Right renal cortex interstitium (tissue), 3 donors: ENCODE measurements at regions not wholly inside any gene's neighbourhood (a gene's known extent, or its start where the extent isn't known, plus 50 kb on each side); places are given as distances from the start of the nearest gene placed in this dataset.

Source experiments
- DNase-seq, 3 donors: peaks; one replicate each; pipeline ENCODE4 v3.0.0-alpha.2; 2013; ENCODE audit warnings: low read depth in 3 of 3, low spot score in 2 of 3

DNA sequence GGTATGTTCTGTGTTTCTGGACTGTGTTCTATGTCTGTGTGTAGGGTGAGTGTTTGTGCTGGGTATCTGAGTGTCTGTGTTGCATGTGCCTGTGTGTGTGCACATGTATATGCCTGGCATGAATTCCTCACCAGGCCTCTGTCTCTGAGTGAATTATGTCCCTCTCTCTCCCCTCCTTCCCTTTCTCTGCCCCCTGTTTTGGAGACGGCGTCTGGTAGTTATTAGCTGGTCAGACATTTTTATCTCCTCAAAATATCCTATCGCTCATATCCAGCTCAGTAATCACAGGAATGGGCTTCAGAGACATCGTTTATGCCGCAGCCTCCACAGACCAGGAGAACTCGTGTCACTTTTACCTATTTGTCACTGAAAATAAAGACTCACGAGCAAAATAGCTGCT is 483.2 kb upstream of the BRINP1 start:
- no peak for DNase-seq

DNA sequence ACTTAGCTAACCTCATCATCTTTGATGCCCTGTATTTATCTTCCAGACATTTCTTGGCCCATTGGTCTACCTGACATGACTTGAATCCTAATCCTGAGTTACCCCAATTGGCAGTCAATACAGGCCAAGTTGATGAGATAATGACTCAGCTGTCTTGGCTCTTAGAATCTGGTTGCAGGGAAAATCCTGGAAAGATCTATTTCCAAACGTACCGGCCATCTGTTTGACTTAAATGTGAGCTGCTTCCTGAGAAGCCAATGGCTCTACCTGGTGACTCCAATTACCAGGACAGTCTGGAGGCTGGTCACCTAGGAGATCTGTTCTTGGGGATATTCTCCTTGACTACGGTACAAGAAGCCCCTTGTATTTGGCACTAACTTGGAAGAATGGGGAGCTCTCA is 475.2 kb upstream of the BRINP1 start:
- DNase-seq, result no peak

DNA sequence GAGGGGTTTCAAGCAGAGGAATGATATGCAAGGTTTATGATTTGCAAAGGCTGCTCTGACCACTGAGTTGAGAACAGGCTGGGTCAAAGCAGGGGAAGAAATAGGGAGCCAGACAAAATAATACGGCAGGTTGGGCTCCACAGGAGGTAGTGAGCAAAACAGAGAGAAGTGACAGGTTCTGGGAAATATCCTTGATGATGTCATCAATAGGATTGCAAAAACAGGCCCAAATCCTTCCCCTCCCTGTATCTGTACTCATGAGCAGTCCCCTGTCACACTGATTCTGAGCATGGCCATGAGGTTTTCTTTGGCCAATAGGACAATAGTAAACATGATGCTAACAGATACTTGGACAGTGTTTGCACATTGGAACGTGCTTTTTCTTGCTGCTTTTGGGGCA is 471.8 kb upstream of the BRINP1 start:
- DNase-seq, result no peak

DNA sequence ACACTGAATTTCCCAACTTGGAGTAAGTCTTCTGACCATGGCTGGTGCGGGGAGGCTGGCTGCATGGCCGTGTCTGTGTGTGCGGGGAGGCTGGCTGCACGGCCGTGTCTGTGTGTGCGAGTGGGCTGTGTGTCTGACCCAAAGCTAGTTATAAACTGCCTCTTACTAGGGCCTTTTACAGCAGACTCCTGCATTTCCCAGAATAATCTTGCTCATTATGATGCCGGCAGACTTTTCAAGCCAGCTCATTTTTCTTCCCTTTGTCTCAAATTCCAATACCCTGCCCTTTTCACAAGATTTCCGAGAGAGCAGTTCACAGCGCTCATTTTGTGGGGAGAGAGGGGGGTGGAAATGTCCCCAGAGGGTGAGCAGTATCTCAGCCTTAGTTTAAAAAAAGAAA is 470.7 kb upstream of the BRINP1 start:
- no peak for DNase-seq

DNA sequence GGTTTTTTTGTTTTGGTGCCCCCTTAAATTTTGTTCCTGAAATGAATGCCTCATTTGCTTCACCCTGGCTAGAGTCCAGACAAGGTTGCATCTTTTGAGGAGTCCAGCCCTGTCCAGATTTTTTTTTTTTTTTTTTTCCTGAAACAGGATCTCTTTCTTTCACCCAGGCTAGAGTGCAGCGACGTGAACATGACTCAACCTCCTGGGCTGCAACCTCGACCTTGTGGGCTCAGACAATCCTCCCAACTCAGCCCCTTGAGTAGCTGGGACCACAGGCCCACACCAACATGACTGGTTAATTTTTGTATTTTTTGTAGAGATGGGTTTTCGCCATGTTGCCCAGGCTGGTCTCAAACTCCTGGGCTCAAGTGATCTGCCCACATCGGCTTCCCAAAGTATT is 469.0 kb upstream of the BRINP1 start:
- no peak for DNase-seq

DNA sequence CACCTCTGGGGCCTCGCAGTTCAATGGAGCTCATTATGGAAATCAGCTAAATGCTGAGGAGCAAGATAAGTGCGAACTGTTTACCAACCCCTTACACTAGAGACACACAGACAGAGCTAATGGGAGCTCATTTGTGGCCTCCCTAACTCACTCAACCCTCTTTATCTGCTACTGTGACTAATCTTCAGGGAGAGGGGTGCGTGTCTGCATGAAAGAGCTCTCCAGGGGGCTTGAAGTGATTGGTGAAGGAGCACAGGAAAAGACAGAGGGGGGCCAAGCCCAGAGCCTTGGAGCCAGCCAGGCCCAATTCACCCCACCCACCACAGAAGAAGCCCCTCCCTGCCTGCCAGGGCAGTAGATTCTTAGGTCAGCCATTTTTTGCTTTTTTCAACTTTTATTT is 466.8 kb upstream of the BRINP1 start:
- DNase-seq, result no peak

DNA sequence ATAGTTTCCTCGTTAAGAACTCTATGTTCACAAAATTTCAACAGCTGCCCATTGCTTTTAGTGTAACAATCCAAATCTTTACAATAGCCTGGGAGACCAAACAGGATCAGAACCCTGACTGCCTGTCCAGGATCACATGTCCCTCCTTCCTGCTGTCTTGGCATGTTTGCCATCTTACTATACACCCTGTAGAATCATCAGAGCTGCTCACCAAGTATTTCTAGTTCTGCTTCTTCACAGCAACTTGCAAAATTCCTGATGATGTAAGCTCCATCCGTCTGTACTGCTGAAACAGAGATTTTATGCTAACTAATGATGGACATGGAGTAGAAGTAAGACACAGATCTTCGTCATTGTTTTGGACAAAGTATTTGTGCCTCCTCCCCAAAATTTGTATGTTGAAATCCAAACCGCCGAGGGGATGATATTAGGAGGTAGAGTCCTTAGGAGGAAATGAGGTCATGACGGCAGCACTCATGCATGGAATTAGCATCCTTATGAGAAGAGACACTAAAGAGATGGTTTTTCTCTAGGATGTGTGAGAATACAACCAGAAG is 464.9 kb upstream of the BRINP1 start:
- no peak for DNase-seq

DNA sequence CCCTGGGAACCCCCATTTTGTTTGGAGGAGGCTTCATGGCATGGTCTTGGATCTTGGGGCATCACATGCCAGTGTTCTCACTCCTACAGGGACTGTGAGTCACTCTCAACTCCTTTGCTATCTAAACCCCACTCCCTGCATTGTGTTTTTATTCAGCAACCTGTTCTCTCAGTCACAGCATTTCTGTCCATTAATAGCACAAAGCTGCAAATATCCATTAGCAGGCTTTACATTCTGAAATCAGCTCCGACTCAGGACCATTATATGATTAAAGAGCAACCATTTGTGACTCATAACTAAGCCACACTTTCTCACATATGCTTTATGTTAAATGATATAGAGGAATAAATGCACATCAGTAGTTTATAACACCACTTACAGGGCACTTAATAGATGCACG is 462.1 kb upstream of the BRINP1 start:
- no peak for DNase-seq

DNA sequence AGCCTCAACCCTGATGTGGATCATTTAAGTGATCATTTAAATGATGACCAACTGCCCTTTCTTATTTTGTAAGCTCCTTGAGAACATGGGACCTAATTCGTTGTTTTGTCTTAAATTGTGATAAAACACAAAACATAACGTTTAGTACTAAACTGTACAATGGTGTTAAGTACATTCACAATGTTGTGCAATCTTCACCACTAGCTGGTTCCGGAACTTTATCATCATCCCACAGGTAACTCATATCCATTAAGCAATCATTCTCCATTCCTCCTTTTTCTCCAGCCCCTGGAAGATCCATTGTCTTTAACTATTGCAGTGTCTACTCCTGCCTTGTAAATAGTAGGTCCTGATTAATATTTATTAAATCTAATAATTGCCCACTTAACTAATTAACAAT is 460.5 kb upstream of the BRINP1 start:
- DNase-seq, result no peak

DNA sequence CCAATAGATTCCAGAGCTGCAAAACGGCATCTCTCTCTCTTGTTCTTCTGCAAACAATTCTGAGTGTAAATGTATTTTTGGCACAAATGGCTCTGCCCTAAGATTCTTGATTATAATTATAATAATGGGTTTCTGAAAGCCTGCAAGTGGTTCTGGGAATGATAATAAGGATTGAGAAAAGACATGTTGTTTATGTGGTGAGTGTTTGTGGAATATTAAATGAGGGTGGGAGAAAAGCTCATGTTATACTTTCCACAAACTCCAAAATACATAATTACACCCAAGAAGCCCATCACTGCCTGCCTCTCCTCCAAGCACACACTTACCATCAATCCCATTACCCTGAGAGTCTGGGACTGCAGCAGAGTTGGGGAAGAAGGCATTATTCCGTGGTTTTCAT is 460.0 kb upstream of the BRINP1 start:
- DNase-seq, result no peak

DNA sequence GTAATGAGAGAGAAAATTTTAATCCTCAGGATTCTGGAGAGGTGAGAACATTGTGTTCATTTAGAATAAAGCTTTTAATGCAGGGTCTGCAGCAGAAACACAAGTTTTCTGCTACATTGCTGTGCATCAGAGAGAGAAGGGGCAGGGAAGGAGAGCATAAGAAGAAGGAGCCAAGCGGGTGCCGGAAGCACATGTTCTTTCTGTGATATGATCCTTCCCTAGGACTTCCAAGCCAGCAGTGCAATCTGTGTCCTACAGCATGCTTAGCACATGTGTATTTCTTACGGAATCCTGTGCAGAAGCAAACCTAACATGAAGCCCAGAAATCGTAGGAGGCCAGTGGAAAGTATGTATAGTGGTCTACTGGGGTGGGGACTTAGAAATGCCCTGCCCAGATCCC is 458.3 kb upstream of the BRINP1 start:
- no peak for DNase-seq

DNA sequence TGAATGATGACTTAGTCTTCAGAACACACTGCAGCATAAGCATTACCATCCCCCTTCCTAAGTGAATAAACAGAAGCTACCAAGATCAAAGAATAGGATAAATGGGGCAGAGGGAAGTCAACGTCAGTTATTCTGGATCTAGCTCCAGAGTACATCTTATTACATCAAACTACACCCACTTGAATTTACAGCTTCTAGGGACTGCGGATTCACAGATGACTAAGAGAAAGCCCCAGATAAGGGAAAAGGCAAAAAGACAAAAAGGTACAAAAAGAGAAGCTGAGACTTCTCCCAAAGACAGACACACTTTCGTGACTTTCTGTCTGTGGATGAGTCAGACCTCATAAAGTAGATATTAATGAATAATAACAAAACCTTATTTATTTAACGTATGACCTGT is 457.9 kb upstream of the BRINP1 start:
- DNase-seq, result no peak

DNA sequence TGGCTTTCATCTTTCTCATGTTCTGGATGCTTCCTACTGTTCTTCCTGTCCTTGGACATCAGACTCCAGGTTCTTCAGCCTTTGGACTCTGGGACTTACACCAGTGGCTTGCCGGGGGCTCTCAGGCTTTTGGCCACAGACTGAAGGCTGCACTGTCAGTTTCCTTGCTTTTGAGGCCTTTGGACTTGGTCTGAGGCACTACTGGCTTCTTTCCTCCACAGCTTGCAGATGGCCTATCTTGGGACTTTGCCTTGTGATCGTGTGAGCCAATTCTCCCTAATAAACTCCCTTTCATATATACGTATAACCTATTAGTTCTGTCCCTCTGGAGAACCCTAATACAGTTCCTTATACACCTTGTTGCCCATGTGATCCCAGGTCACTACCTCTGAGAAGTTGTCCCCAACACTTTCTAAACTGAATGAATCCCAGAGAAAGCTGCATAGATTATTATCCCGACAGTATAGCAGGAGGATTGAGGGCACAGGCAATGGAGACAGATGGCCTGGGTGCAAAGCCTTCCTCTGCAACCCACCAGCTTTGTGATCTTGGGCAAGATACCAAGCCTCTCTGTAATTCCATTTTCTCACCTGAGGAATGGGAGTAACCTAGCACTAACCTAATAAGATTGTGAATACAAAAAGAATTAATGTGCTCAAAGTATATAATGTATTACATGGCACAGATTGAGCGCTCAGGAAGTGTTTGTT is 449.6 kb upstream of the BRINP1 start:
- no peak for DNase-seq

DNA sequence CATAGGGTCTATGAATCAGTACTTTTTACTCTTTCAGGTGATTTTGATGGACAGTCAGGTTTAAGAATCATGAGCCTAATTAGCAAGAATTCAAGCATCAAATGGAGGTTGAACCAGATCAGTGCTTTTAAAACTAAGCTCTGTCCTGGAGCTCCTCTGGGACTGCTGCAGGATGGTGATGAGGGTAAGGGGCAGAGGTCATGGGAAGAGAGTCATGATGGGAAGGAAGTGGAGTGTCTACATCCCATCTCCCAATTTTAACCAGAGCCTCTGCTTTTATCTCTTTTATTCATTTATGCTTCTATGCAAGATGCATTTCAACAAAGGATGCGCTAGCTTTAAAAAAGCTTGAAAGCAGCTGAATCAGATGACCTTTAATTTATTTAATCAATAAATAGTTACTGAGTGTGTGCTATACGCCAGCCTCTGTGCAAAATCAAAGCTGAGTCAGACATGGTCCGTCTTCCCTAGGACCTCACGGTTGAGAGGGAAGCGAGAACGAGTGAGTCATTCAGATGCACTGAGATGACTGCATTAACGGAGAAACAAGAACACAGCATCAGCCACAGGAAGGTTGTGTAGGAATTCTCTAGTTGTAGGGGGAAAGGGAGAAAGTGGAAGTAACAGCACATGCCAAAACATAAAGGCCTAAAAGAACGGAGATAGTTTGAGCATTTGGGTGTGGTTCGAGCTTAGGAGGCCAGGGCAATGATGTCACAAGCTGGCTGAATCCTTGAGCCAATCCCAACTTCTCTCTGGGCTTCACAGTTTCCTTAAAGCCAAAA is 441.6 kb upstream of the BRINP1 start:
- DNase-seq, result no peak

DNA sequence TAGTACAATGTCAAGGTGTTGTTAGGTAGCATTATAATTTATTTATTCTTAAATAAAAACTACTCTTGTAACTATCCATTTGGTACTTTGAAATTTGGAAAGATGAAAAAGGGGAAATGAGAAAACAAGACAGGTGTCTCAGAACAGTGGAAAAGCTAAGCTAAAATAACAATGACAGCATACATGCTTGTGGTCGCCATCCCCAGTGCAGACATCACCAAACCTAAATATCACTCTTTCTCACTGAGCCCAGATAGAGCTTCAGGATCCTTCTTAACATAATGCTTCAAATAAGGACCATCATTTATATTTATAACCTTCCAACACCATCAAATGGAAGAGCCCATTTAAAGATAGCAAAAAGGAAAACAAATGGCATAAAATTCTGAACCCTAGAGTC is 434.4 kb upstream of the BRINP1 start:
- DNase-seq, result no peak

DNA sequence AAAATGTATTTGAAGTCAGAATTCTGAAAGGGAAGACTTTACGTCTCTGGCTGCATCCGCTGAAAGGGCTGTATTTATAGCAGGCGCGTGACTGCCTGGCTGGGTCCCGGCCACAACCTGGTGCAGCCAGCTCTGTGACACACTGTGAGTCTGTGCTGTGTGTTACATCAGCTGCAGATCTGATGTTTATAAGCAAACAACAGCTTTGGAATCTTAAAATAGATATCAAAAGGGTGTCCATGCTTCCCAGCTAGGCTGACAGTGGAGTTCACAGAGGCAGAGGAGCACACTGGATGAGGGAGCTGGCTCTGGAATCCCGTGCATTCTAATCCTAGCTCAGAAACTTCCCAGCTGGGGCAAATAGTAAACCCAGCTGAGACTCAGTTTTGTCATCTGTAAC is 433.4 kb upstream of the BRINP1 start:
- no peak for DNase-seq

DNA sequence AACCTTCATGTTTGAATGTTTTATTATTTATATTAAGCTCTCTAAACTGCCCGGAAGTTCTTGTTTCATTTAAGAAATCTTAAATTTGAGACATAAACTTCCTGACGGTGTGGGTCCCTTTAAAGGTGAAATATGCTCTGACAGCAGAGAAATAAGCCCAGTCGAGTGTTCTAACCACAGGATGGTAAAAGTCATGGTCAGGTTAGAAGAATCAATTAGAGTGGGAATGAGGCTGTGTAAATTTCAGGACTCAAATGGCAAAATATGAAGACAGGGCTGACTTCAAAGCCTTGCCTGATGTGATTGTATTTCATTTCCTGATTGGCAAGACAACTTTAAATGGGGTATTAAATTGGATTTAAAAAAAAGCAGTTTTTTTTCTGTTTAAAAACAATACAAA is 432.9 kb upstream of the BRINP1 start:
- DNase-seq, result no peak

DNA sequence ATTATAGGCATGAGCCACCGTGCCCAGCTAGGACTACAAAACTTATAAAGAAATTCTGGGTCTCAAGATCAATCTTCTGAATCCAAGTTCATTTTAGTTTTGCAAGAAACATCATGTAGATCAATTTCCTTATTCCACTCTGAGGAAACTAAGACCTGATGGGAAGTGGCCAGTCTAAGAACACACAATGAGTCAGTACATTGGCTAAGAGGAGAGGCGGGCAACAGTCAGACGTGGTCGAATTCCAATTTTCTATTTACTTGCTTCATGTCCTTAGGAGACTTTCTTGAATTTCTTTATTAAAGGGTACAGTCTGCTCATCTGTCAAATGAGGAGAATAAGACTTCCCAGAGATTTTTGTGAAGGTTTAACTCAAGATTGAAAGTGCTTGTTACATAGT is 432.1 kb upstream of the BRINP1 start:
- DNase-seq, result no peak

DNA sequence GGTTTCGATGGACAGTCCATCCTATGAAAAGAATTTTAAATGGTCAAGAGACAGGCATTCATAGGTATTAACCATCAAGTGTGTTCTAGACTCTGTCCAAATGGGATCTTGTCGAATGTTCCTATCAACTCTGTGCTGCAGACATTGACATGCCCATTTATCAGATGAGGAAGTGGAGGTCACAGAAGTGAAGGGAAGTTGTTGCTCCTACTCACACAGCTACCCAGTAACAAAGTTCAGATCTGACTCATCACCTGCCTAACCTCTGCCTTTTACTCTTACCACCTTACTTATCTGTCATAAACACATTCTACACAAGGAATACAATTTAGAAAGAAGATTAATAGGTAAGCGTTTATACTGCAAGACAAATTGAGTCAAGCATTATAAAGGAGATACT is 426.2 kb upstream of the BRINP1 start:
- DNase-seq, result no peak

DNA sequence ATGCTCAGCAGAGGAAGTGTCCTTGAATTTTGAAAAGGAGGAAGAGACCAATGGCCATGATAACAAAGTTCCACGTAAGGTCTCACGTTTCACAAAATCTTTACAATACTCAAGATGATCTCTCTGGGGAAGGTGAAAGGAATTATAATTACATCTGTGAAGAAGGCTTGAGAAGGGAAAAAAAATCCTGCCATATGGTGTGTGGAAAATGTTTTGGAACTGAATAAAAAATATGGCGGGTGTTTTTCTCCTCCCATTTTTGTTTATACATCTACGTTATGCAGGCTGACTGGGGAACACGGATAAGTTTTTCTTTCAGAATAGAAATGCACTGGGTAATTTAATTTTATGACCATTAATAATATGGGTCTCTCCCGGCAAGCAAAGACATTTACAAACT is 425.6 kb upstream of the BRINP1 start:
- no peak for DNase-seq

DNA sequence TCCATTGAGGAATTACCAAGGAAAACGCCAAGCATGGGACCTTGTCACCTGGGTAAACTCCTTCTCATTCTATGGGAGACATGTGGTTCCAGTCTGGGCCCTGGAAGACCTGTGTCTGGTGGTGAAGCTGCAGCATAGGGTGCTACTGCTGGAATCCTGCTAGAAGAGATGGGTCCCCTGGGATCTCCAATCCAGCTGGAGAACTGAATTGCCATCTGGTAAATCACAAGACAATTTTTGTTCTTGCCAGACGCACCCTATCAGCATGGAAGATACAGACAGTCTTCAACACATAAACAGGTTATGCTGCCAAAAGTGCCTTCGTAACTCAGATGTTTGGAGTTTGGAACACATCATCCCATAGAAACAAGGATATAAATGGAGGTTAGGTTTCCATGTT is 424.0 kb upstream of the BRINP1 start:
- DNase-seq, result no peak

DNA sequence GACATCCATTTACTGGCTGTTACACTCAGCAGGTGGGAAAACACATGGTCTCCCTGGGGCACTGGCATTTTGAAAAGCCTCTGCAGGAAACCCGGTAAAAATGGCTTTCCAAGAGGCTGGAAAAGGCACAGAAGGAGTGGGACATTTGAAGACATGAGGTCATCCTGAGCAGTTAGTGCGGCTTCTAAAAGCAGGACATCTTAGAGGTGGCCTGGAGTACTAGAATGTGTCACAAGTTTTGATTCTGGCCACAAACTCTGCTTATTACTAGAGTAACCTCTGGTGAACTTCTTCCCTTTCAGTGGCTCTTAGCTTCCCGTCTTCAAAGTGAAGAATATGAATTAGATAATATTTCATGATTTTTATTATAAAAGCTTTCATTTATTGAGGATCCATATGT is 423.0 kb upstream of the BRINP1 start:
- no peak for DNase-seq
